Vagina (tissue), 2 donors: ENCODE measurements at regions not wholly inside any gene's neighbourhood (a gene's known extent, or its start where the extent isn't known, plus 50 kb on each side); places are given as distances from the start of the nearest gene placed in this dataset.

Source experiments
- CTCF ChIP-seq, 3 experiments: fragments of 450-650 bp in 2 of 3; fragments of 200-600 bp in 1 of 3; sonication (generic) in 1 of 3; IDR thresholded peaks; one replicate each; pipeline ENCODE4 v1.5.1; 2017 to 2019; ENCODE audit warnings: antibody characterized with exemption in 3 of 3, mild to moderate bottlenecking in 2 of 3, moderate library complexity in 2 of 3
- POLR2A ChIP-seq, 2 donors: fragments of 450-650 bp; IDR thresholded peaks; one replicate each; pipeline ENCODE4 v1.6.1; 2017; ENCODE audit warnings: antibody characterized with exemption in 2 of 2, mild to moderate bottlenecking in 2 of 2, moderate library complexity in 2 of 2
- POLR2AphosphoS5 ChIP-seq, 2 donors: sonication (generic); formaldehyde crosslinking; IDR thresholded peaks; one replicate each; pipeline ENCODE4 v1.9.0; 2017; ENCODE audit warnings: antibody characterized with exemption in 2 of 2, mild to moderate bottlenecking in 2 of 2, low read depth in 1 of 2; ENCODE audit not compliant: insufficient read depth in 1 of 2

- TF ChIP-seq POLR2A (IDR thresholded peaks at IDR 0.05) = no peak
- no peak for TF ChIP-seq CTCF (IDR thresholded peaks at IDR 0.05)
- no peak for TF ChIP-seq POLR2AphosphoS5 (IDR thresholded peaks at IDR 0.05; ENCODE audit: insufficient read depth in 1 of 2, low read depth in 1 of 2)
Measured at GRCh38 chrX:4151798-4152197, 438.3 kb upstream of the PRKX start.
